ENCODE measurements at regions not wholly inside any gene's neighbourhood (a gene's known extent, or its start where the extent isn't known, plus 50 kb on each side); places are given as distances from the start of the nearest gene placed in this dataset.

- no peak for DNase-seq (ENCODE audit: low spot score)
Observed at GRCh38 chr4:155616117-155616516, 50.5 kb upstream of the GUCY1A1 start.

- DNase-seq (ENCODE audit: low spot score), result no peak
Observed at GRCh38 chr4:155615081-155615887, 51.4 kb upstream of the GUCY1A1 start.

GRCh38 chr4:155614111-155614762 lies 52.4 kb upstream of the GUCY1A1 start:
- DNase-seq (ENCODE audit: low spot score), result no peak

GRCh38 chr4:155612074-155612473 lies 54.6 kb upstream of the GUCY1A1 start:
- DNase-seq (ENCODE audit: low spot score), result no peak

- no peak for DNase-seq (ENCODE audit: low spot score)
Observed at GRCh38 chr4:155611501-155611900, 55.1 kb upstream of the GUCY1A1 start.

GRCh38 chr4:155610143-155610542 lies 56.5 kb upstream of the GUCY1A1 start:
- DNase-seq (ENCODE audit: low spot score), result no peak

- DNase-seq (ENCODE audit: low spot score), result no peak
Observed at GRCh38 chr4:155609455-155610059, 57.1 kb upstream of the GUCY1A1 start.

- DNase-seq (ENCODE audit: low spot score), result no peak
Observed at GRCh38 chr4:155608225-155608885, 58.3 kb upstream of the GUCY1A1 start.

GRCh38 chr4:155607481-155607880 lies 59.2 kb upstream of the GUCY1A1 start:
- no peak for DNase-seq (ENCODE audit: low spot score)

- no peak for DNase-seq (ENCODE audit: low spot score)
Observed at GRCh38 chr4:155604718-155605626, 61.7 kb upstream of the GUCY1A1 start.

- DNase-seq (ENCODE audit: low spot score), result no peak
Observed at GRCh38 chr4:155603360-155603891, 63.2 kb upstream of the GUCY1A1 start.

GRCh38 chr4:155602351-155603140 lies 64.1 kb upstream of the GUCY1A1 start:
- DNase-seq (ENCODE audit: low spot score), result no peak

GRCh38 chr4:155600244-155600643 lies 66.4 kb upstream of the GUCY1A1 start:
- no peak for DNase-seq (ENCODE audit: low spot score)

GRCh38 chr4:155599596-155599995 lies 67.1 kb upstream of the GUCY1A1 start:
- no peak for DNase-seq (ENCODE audit: low spot score)

- DNase-seq (ENCODE audit: low spot score), result no peak
Observed at GRCh38 chr4:155599085-155599484, 67.6 kb upstream of the GUCY1A1 start.

- DNase-seq (ENCODE audit: low spot score), result no peak
Observed at GRCh38 chr4:155597933-155598451, 68.7 kb upstream of the GUCY1A1 start.

- DNase-seq (ENCODE audit: low spot score), result no peak
Observed at GRCh38 chr4:155597281-155597680, 69.4 kb upstream of the GUCY1A1 start.

GRCh38 chr4:155593793-155594192 lies 72.9 kb upstream of the GUCY1A1 start:
- DNase-seq (ENCODE audit: low spot score), result no peak

- no peak for DNase-seq (ENCODE audit: low spot score)
Observed at GRCh38 chr4:155592938-155593297, 73.7 kb upstream of the GUCY1A1 start.

Measured in mesenteric fat pad (tissue), 1 donor.